Endothelial cell of umbilical vein (primary cell): ENCODE measurements at regions not wholly inside any gene's neighbourhood (a gene's known extent, or its start where the extent isn't known, plus 50 kb on each side); places are given as distances from the start of the nearest gene placed in this dataset.

ENCODE experiments used
- BruUV-seq: library from RNA; stranded (reverse); fragments of 400-500 nt; replicated peaks from 2 replicates; lab custom pipeline; 2021; lab: Mats Ljungman, UMichigan
- CTCF ChIA-PET: fragments of 300-600, 350-600 bp; sonication (Branson Sonifier 250); formaldehyde crosslinking; loops from one replicate; lab custom pipeline; 2021; ENCODE audit warnings: antibody characterized with exemption, inconsistent platforms; lab: Charles Lee
- POLR2A ChIA-PET: fragments of 300-600, 350-600 bp; sonication (Branson Sonifier 250); formaldehyde crosslinking; loops from one replicate; lab custom pipeline; 2021; ENCODE audit warnings: antibody characterized with exemption, inconsistent platforms; lab: Charles Lee
- DNase-seq: peaks from one replicate; pipeline ENCODE4 v3.0.0-alpha.2; 2011; ENCODE audit warnings: low read depth, low spot score
- FAIRE-seq: peaks from 2 replicates; lab custom pipeline; 2011; peaks lifted over from hg19 to GRCh38; lab: Jason Lieb, UNC
- H2AFZ ChIP-seq: 2 replicates; pipeline ENCODE4 v1.6.0; 2012; ENCODE audit warnings: low read depth, low read length, control low read depth, inconsistent platforms
- H3K27ac ChIP-seq: 2 replicates; pipeline ENCODE4 v1.5.1; 2011; ENCODE audit warnings: low read depth, mild to moderate bottlenecking, control low read depth, low read length, moderate library complexity; ENCODE audit not compliant: insufficient read depth
- H3K27me3 ChIP-seq, 2 experiments: 2 replicates each; pipeline versions ENCODE4 v1.6.0 to v1.6.1; 2011; ENCODE audit warnings: low read length in 2 of 2, mixed read lengths in 1 of 2; ENCODE audit not compliant: control insufficient read depth in 2 of 2, insufficient read depth in 2 of 2
- H3K36me3 ChIP-seq, 2 experiments: 2 replicates in 1 of 2; 3 replicates in 1 of 2; pipeline ENCODE4 v1.5.1; 2011; ENCODE audit warnings: low read length in 2 of 2, mild to moderate bottlenecking in 1 of 2, moderate library complexity in 1 of 2; ENCODE audit not compliant: control insufficient read depth in 2 of 2, insufficient read depth in 2 of 2; ENCODE audit errors: extremely low read depth in 1 of 2
- H3K4me1 ChIP-seq: 3 replicates; pipeline ENCODE4 v1.5.1; 2011; ENCODE audit warnings: mild to moderate bottlenecking, low read length; ENCODE audit not compliant: control insufficient read depth, insufficient read depth; ENCODE audit errors: extremely low read depth
- H3K4me2 ChIP-seq: 2 replicates; pipeline ENCODE4 v1.6.1; 2011; ENCODE audit warnings: low read length, control low read depth, mixed read lengths; ENCODE audit not compliant: insufficient read depth
- H3K4me3 ChIP-seq, 3 experiments: fragments of 200-600 bp in 1 of 3; sonication (generic), shearing (Covaris generic) in 1 of 3; replicated peaks in 1 of 3; 2 replicates each; pipeline ENCODE4 v1.5.1; 2011 to 2016; ENCODE audit warnings: control low read depth in 3 of 3, low read length in 3 of 3, mild to moderate bottlenecking in 2 of 3, inconsistent platforms in 1 of 3, low read depth in 1 of 3, moderate library complexity in 1 of 3; ENCODE audit not compliant: insufficient read depth in 1 of 3
- H3K79me2 ChIP-seq: 2 replicates; pipeline ENCODE4 v1.6.0; 2012; ENCODE audit warnings: low read length, inconsistent platforms; ENCODE audit not compliant: control insufficient read depth, insufficient read depth
- H3K9ac ChIP-seq: replicated peaks from 2 replicates; pipeline ENCODE3; 2011; ENCODE audit warnings: low read length, control low read depth; ENCODE audit not compliant: insufficient read depth; ENCODE audit errors: extremely low read depth
- H3K9me1 ChIP-seq: replicated peaks from 3 replicates; pipeline ENCODE4 v1.6.0; 2011; ENCODE audit warnings: mild to moderate bottlenecking, low read length; ENCODE audit not compliant: control insufficient read depth, insufficient read depth; ENCODE audit errors: extremely low read depth
- H3K9me3 ChIP-seq: replicated peaks from 2 replicates; pipeline ENCODE4 v1.5.1; 2012; ENCODE audit warnings: low read length, inconsistent platforms; ENCODE audit not compliant: control insufficient read depth, insufficient read depth
- H4K20me1 ChIP-seq: replicated peaks from 2 replicates; pipeline ENCODE3; 2011; ENCODE audit warnings: mild to moderate bottlenecking, low read length; ENCODE audit not compliant: control insufficient read depth, insufficient read depth; ENCODE audit errors: extremely low read depth
- EZH2 ChIP-seq: IDR thresholded peaks from 2 replicates; pipeline ENCODE4 v1.6.1; 2012; ENCODE audit warnings: borderline replicate concordance, low read depth, mild to moderate bottlenecking, moderate library complexity, low read length, inconsistent platforms; ENCODE audit not compliant: severe bottlenecking
- FOS ChIP-seq: IDR thresholded peaks from 2 replicates; pipeline ENCODE4 v1.6.1; 2011; ENCODE audit warnings: mild to moderate bottlenecking, low read length, moderate library complexity, borderline replicate concordance; ENCODE audit not compliant: insufficient read depth
- GATA2 ChIP-seq: IDR thresholded peaks from 2 replicates; pipeline ENCODE4 v1.7.0; 2011; ENCODE audit warnings: low read depth, mild to moderate bottlenecking, moderate library complexity, mixed read lengths, low read length; ENCODE audit not compliant: insufficient read length, insufficient read depth
- JUN ChIP-seq: IDR thresholded peaks from 2 replicates; pipeline ENCODE4 v1.6.1; 2011; ENCODE audit warnings: borderline replicate concordance, low read depth; ENCODE audit not compliant: insufficient read length, insufficient read depth
- MAX ChIP-seq: IDR thresholded peaks from 2 replicates; pipeline ENCODE4 v1.6.1; 2011; ENCODE audit not compliant: insufficient read depth, insufficient read length
- MYC ChIP-seq: IDR thresholded peaks from one replicate; pipeline ENCODE4 v1.6.1; 2011; ENCODE audit warnings: mild to moderate bottlenecking, low read depth, low read length
- POLR2A ChIP-seq: IDR thresholded peaks from 2 replicates; pipeline ENCODE4 v1.6.1; 2012; ENCODE audit warnings: low read depth, mild to moderate bottlenecking, control low read depth, low read length
- POLR2AphosphoS5 ChIP-seq: IDR thresholded peaks from 2 replicates; pipeline ENCODE4 v1.6.1; 2012; ENCODE audit warnings: low read depth, mild to moderate bottlenecking, control low read depth, low read length, moderate library complexity; ENCODE audit not compliant: insufficient read depth
- dilution Hi-C: fragments of 300-500 bp; cut with MboI; formaldehyde crosslinking; loops from one replicate; pipeline ENCODE4 v1.15.0; 2019; ENCODE audit warnings: low sequenced_read_pairs; ENCODE audit not compliant: extremely low pct_ligation_motif_present
- intact Hi-C: fragments of 100-400 bp; cut with micrococcal nuclease; formaldehyde crosslinking; loops from one replicate; pipeline ENCODE4 v1.10.0; 2022
- TF ChIP-seq, protein P1 (sequence below), 2 donors: IDR thresholded peaks; 1 replicate in 1 of 2; 2 replicates in 1 of 2; pipeline ENCODE4 v1.5.1; 2011; ENCODE audit warnings: low read length in 2 of 2, mild to moderate bottlenecking in 2 of 2, moderate library complexity in 2 of 2, control low read depth in 1 of 2, inconsistent platforms in 1 of 2, low read depth in 1 of 2; ENCODE audit not compliant: insufficient read depth in 1 of 2; ENCODE audit errors: extremely low read depth in 1 of 2

GRCh38 chr11:76730887-76731565, 52.1 kb upstream of the TSKU start:
- intact Hi-C loops, result no loop called here
- Histone ChIP-seq H3K27ac (no peak overlapping the region), H3K4me3 (no peak overlapping the region), H2AFZ (no peak overlapping the region), H3K9me1 (no peaks in the 10 kb centered on the region), H3K36me3 (no peaks in the 10 kb centered on the region), H3K27me3 (peaks cover 9 to 18% of the 10 kb centered on the region in 2 experiments), H3K4me1 (no peaks in the 10 kb centered on the region), H3K9me3 (no peaks in the 10 kb centered on the region), H4K20me1 (no peaks in the 10 kb centered on the region), H3K9ac (no peak overlapping the region), H3K4me2 (no peak overlapping the region), H3K79me2 (no peaks in the 10 kb centered on the region)
- TF ChIP-seq POLR2A (no peak), JUN (no peak), MAX (no peak), FOS (no peak), GATA2 (no peak), EZH2 (no peak), POLR2AphosphoS5 (no peak), MYC (no peak)
- TF ChIP-seq, protein P1, sequence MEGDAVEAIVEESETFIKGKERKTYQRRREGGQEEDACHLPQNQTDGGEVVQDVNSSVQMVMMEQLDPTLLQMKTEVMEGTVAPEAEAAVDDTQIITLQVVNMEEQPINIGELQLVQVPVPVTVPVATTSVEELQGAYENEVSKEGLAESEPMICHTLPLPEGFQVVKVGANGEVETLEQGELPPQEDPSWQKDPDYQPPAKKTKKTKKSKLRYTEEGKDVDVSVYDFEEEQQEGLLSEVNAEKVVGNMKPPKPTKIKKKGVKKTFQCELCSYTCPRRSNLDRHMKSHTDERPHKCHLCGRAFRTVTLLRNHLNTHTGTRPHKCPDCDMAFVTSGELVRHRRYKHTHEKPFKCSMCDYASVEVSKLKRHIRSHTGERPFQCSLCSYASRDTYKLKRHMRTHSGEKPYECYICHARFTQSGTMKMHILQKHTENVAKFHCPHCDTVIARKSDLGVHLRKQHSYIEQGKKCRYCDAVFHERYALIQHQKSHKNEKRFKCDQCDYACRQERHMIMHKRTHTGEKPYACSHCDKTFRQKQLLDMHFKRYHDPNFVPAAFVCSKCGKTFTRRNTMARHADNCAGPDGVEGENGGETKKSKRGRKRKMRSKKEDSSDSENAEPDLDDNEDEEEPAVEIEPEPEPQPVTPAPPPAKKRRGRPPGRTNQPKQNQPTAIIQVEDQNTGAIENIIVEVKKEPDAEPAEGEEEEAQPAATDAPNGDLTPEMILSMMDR (IDR thresholded peaks at IDR 0.05; ENCODE audit: extremely low read depth in 1 of 2, insufficient read depth in 1 of 2, low read depth in 1 of 2, low read length in 2 of 2), result no peak
- BruUV-seq, result no TSS peak
- DNase-seq, result no peak
- dilution Hi-C loops, result no loop called here
- ChIA-PET POLR2A (no interaction called here), CTCF (interaction anchor here (1.7 to 6.6 kb wide), 3 partner anchors 8 to 188 kb away, joined by 7 to 65 read pairs (median 46); no protein-coding TSS in a partner anchor)
- FAIRE-seq, result no peak
